Upper lobe of left lung (tissue), 4 donors: ENCODE measurements at regions not wholly inside any gene's neighbourhood (a gene's known extent, or its start where the extent isn't known, plus 50 kb on each side); places are given as distances from the start of the nearest gene placed in this dataset.

Source experiments
- CTCF ChIP-seq, 6 experiments: fragments of 450-650 bp in 4 of 6; fragments of 200-600 bp in 2 of 6; sonication (generic) in 2 of 6; IDR thresholded peaks; one replicate each; pipeline ENCODE4 v1.5.1; 2016 to 2019; ENCODE audit warnings: antibody characterized with exemption in 6 of 6
- POLR2A ChIP-seq, 4 donors: fragments of 450-650 bp; IDR thresholded peaks; one replicate each; pipeline ENCODE4 v1.5.1; 2016 to 2017; ENCODE audit warnings: antibody characterized with exemption in 4 of 4, mild to moderate bottlenecking in 2 of 4
- POLR2AphosphoS5 ChIP-seq, 2 donors: sonication (generic); formaldehyde crosslinking; IDR thresholded peaks; one replicate each; pipeline ENCODE4 v1.5.1; 2017; ENCODE audit warnings: antibody characterized with exemption in 2 of 2

- TF ChIP-seq CTCF (IDR thresholded peaks at IDR 0.05): no peak
- TF ChIP-seq POLR2A (IDR thresholded peaks at IDR 0.05): no peak
- peak in 1 of 2 donors; percentile 15 for TF ChIP-seq POLR2AphosphoS5 (IDR thresholded peaks at IDR 0.05)
Measured at GRCh38 chr1:245091818-245092637, 62.8 kb upstream of the KIF26B start.
